Osteoblast (primary cell): ENCODE measurements at regions not wholly inside any gene's neighbourhood (a gene's known extent, or its start where the extent isn't known, plus 50 kb on each side); places are given as distances from the start of the nearest gene placed in this dataset.

Experiments used
- DNase-seq: peaks from one replicate; pipeline ENCODE4 v3.0.0; 2011; ENCODE audit warnings: low spot score, mixed read lengths; ENCODE audit not compliant: insufficient read length; ENCODE audit errors: missing footprints
- H2AFZ ChIP-seq: 2 replicates; pipeline ENCODE4 v1.6.0; 2011; ENCODE audit warnings: mild to moderate bottlenecking, low read length
- H3K27ac ChIP-seq: 2 replicates; pipeline ENCODE4 v1.5.1; 2011; ENCODE audit warnings: mild to moderate bottlenecking, low read depth, low read length, moderate library complexity
- H3K27me3 ChIP-seq: 2 replicates; pipeline ENCODE4 v1.6.0; 2012; ENCODE audit warnings: mild to moderate bottlenecking, control low read depth, inconsistent platforms, low read length, moderate library complexity; ENCODE audit not compliant: insufficient read depth
- H3K36me3 ChIP-seq: 2 replicates; pipeline ENCODE4 v1.5.1; 2011; ENCODE audit warnings: mild to moderate bottlenecking, low read length, control low read depth, moderate library complexity; ENCODE audit not compliant: insufficient read depth
- H3K4me1 ChIP-seq: 2 replicates; pipeline ENCODE4 v1.5.1; 2011; ENCODE audit warnings: mild to moderate bottlenecking, low read length, control low read depth, moderate library complexity; ENCODE audit not compliant: insufficient read depth
- H3K4me2 ChIP-seq: 2 replicates; pipeline ENCODE4 v1.6.0; 2011; ENCODE audit warnings: mild to moderate bottlenecking, low read length; ENCODE audit not compliant: insufficient read depth
- H3K4me3 ChIP-seq: fragments of 200-600 bp; sonication (generic); 3 replicates; pipeline ENCODE4 v1.5.1; 2012; ENCODE audit warnings: mild to moderate bottlenecking, low read length, inconsistent platforms; ENCODE audit not compliant: insufficient read depth
- H3K79me2 ChIP-seq: 2 replicates; pipeline ENCODE4 v1.6.0; 2012; ENCODE audit warnings: mild to moderate bottlenecking, low read length, control low read depth, inconsistent platforms; ENCODE audit not compliant: insufficient read depth
- H3K9me3 ChIP-seq: 2 replicates; pipeline ENCODE4 v1.5.1; 2011; ENCODE audit warnings: low read depth, low read length, control low read depth
- H4K20me1 ChIP-seq: 2 replicates; pipeline ENCODE4 v1.6.0; 2012; ENCODE audit warnings: mild to moderate bottlenecking, low read length, control low read depth; ENCODE audit not compliant: insufficient read depth
- CTCF ChIP-seq: IDR thresholded peaks from 2 replicates; pipeline ENCODE4 v1.5.1; 2011; ENCODE audit warnings: mild to moderate bottlenecking, low read depth, low read length, moderate library complexity; ENCODE audit errors: extremely low read depth

DNA sequence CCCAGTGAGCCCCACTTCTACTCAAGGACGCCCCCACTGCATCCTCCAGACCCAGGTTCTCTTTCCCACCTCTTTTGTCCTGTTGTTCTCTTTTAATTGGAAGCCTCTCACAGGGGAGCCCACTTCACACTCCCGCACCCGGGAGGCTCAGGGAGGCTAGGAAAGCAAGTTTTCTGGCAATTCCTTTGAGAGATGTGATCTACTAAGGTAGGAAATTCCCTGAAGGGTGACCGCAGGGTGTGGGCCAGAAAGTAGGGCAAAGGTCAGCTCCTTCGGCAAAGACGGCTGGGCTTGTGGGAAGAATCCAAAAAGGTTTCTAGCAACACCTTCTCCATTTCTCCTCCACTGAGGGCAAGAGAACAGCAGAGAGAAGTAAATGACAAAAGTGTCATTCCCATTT, 98.1 kb upstream of the PTPN1 start:
- Histone ChIP-seq H3K4me2 (no peak overlapping the region), H2AFZ (no peak overlapping the region), H3K79me2 (no peaks in the 10 kb centered on the region), H3K36me3 (no peaks in the 10 kb centered on the region), H3K4me1 (peaks cover 15% of the 10 kb centered on the region), H3K4me3 (no peak overlapping the region), H3K27me3 (no peaks in the 10 kb centered on the region), H4K20me1 (no peaks in the 10 kb centered on the region), H3K27ac (no peak overlapping the region), H3K9me3 (peaks cover 2% of the 10 kb centered on the region)
- no peak for DNase-seq
- TF ChIP-seq CTCF, result no peak

GRCh38 chr20:50412499-50412898, 97.7 kb upstream of the PTPN1 start:
- no peak overlapping the region for H3K27ac ChIP-seq
- H3K27me3 ChIP-seq, result no peaks in the 10 kb centered on the region
- peaks cover 15% of the 10 kb centered on the region for H3K4me1 ChIP-seq
- no peak for TF ChIP-seq CTCF
- H4K20me1 ChIP-seq, result no peaks in the 10 kb centered on the region
- no peak for DNase-seq
- H3K9me3 ChIP-seq, result peaks cover 2% of the 10 kb centered on the region
- H2AFZ ChIP-seq, result no peak overlapping the region
- no peaks in the 10 kb centered on the region for H3K36me3 ChIP-seq
- no peak overlapping the region for H3K4me2 ChIP-seq
- H3K79me2 ChIP-seq, result no peaks in the 10 kb centered on the region
- no peak overlapping the region for H3K4me3 ChIP-seq

DNA sequence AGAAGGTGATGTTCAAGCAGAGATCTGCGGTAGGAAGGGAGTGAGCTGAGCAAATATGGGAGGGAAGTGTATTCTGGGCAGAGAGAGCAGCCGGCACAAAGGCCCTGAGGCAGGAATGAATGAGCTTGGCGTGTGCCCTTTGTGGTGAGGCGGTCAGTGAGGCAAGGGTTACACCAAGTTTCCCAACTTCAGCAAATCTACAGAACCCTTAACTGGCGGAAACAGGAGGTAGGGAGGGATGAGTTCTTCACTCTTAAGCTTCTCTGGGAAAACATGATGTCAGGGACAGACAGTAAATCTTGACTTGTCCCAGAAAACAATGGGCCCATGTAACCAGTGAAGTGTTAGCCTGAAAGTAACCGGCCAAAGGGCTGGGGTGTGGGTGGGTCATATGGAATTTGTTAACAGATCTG, 97.1 kb upstream of the PTPN1 start:
- H4K20me1 ChIP-seq, result no peaks in the 10 kb centered on the region
- no peaks in the 10 kb centered on the region for H3K79me2 ChIP-seq
- H2AFZ ChIP-seq, result no peak overlapping the region
- no peak for TF ChIP-seq CTCF
- H3K36me3 ChIP-seq, result no peaks in the 10 kb centered on the region
- no peaks in the 10 kb centered on the region for H3K27me3 ChIP-seq
- H3K4me1 ChIP-seq, result peaks cover 15% of the 10 kb centered on the region
- H3K4me3 ChIP-seq, result no peak overlapping the region
- no peak overlapping the region for H3K4me2 ChIP-seq
- no peak overlapping the region for H3K27ac ChIP-seq
- H3K9me3 ChIP-seq, result peaks cover 2% of the 10 kb centered on the region
- DNase-seq, result no peak

- no peaks in the 10 kb centered on the region for H3K36me3 ChIP-seq
- H4K20me1 ChIP-seq, result no peaks in the 10 kb centered on the region
- H3K79me2 ChIP-seq, result no peaks in the 10 kb centered on the region
- peak overlapping the region; percentile 80 for H3K4me2 ChIP-seq
- H3K4me1 ChIP-seq, result peaks cover 15% of the 10 kb centered on the region
- no peaks in the 10 kb centered on the region for H3K27me3 ChIP-seq
- H2AFZ ChIP-seq, result peak overlapping the region; percentile 96
- H3K9me3 ChIP-seq, result peaks cover 2% of the 10 kb centered on the region
- peak overlapping the region; percentile 61 for H3K27ac ChIP-seq
- H3K4me3 ChIP-seq, result peak overlapping the region; percentile 51
- peak; percentile 3 for DNase-seq
- TF ChIP-seq CTCF, result no peak
These were observed 95.1 kb upstream of the PTPN1 start for GRCh38 chr20:50415021-50415515.
